OCI-LY7 (cell line): ENCODE measurements at regions not wholly inside any gene's neighbourhood (a gene's known extent, or its start where the extent isn't known, plus 50 kb on each side); places are given as distances from the start of the nearest gene placed in this dataset.
A peak's percentile ranks its signal among the peaks of the same experiment; 100 is the strongest.
"Not testable (repeated sequence)": the region's sequence is repeated elsewhere in the genome, so short reads cannot be mapped to it uniquely, and the experiment has no call there.

Experiments used
- BruUV-seq: library from RNA; stranded (reverse); fragments of 400-500 nt; replicated peaks from 2 replicates; lab custom pipeline; 2021; lab: Mats Ljungman, UMichigan
- CTCF ChIA-PET: fragments of 300-600 bp; sonication (Branson Sonifier 250); formaldehyde crosslinking; loops from one replicate; lab custom pipeline; 2022; ENCODE audit warnings: antibody characterized with exemption; ENCODE audit not compliant: unreplicated experiment; lab: Charles Lee
- POLR2A ChIA-PET: fragments of 300-600 bp; sonication (Branson Sonifier 250); formaldehyde crosslinking; loops from one replicate; lab custom pipeline; 2022; ENCODE audit warnings: antibody characterized with exemption; lab: Charles Lee
- DNase-seq: peaks from one replicate; pipeline ENCODE4 v3.0.0-alpha.2; 2015; ENCODE audit warnings: low spot score
- H2AFZ ChIP-seq: fragments of 200-600 bp; sonication (generic), shearing (Covaris generic); 2 replicates; pipeline ENCODE4 v1.6.1; 2014; ENCODE audit warnings: mild to moderate bottlenecking, antibody characterized with exemption, low read length, moderate library complexity
- H3K27ac ChIP-seq: fragments of 200-600 bp; sonication (generic); 2 replicates; pipeline ENCODE4 v1.5.1; 2014; ENCODE audit warnings: mixed run types, low read depth, mild to moderate bottlenecking, moderate library complexity, low read length, inconsistent platforms; ENCODE audit not compliant: poor library complexity, severe bottlenecking
- H3K36me3 ChIP-seq: fragments of 200-600 bp; sonication (generic); 2 replicates; pipeline ENCODE4 v1.6.1; 2014; ENCODE audit warnings: mild to moderate bottlenecking, antibody characterized with exemption, low read length, moderate library complexity, mixed read lengths; ENCODE audit not compliant: insufficient read depth
- H3K4me1 ChIP-seq: fragments of 200-600 bp; sonication (generic); 2 replicates; pipeline ENCODE4 v1.5.1; 2014; ENCODE audit warnings: mild to moderate bottlenecking, low read length; ENCODE audit not compliant: insufficient read depth, poor library complexity, severe bottlenecking
- H3K4me2 ChIP-seq: fragments of 200-600 bp; sonication (generic); 2 replicates; pipeline ENCODE4 v1.6.1; 2014; ENCODE audit warnings: mild to moderate bottlenecking, low read length
- H3K4me3 ChIP-seq: fragments of 200-600 bp; sonication (generic); 2 replicates; pipeline ENCODE4 v1.5.1; 2014; ENCODE audit warnings: mild to moderate bottlenecking, low read depth, low read length; ENCODE audit not compliant: poor library complexity, severe bottlenecking
- H3K79me2 ChIP-seq: fragments of 200-600 bp; sonication (generic); 2 replicates; pipeline ENCODE4 v1.6.1; 2016; ENCODE audit warnings: low read depth, mild to moderate bottlenecking, low read length, moderate library complexity, mixed read lengths; ENCODE audit not compliant: insufficient read depth
- H3K9me2 ChIP-seq: fragments of 200-600 bp; sonication (generic); 2 replicates; pipeline ENCODE4 v1.6.1; 2016; ENCODE audit warnings: mild to moderate bottlenecking, low read length, mixed read lengths; ENCODE audit not compliant: insufficient read depth
- H3K9me3 ChIP-seq: fragments of 200-600 bp; sonication (generic); 2 replicates; pipeline ENCODE4 v1.6.1; 2014; ENCODE audit warnings: mild to moderate bottlenecking, mixed run types, low read length, mixed read lengths
- H4K20me1 ChIP-seq: fragments of 200-600 bp; sonication (generic); 2 replicates; pipeline ENCODE4 v1.6.1; 2014; ENCODE audit warnings: mild to moderate bottlenecking, antibody characterized with exemption, low read length, moderate library complexity, mixed read lengths; ENCODE audit not compliant: insufficient read depth
- EZH2phosphoT487 ChIP-seq: fragments of 200-600 bp; sonication (generic); IDR thresholded peaks from 2 replicates; pipeline ENCODE4 v1.6.1; 2018; ENCODE audit warnings: low read depth, borderline replicate concordance, mild to moderate bottlenecking, mixed run types, antibody characterized with exemption, low read length, moderate library complexity, mixed read lengths
- intact Hi-C: fragments of 100-400 bp; cut with micrococcal nuclease; formaldehyde crosslinking; loops from one replicate; pipeline ENCODE4 v1.10.0; 2022; ENCODE audit not compliant: unreplicated experiment
- TF ChIP-seq, protein P1 (sequence below): fragments of 200-600 bp; sonication (generic); conservative IDR thresholded peaks from 2 replicates; pipeline ENCODE4 v1.5.1; 2014; ENCODE audit warnings: mild to moderate bottlenecking, antibody characterized with exemption, low read length, moderate library complexity, mixed read lengths

DNA sequence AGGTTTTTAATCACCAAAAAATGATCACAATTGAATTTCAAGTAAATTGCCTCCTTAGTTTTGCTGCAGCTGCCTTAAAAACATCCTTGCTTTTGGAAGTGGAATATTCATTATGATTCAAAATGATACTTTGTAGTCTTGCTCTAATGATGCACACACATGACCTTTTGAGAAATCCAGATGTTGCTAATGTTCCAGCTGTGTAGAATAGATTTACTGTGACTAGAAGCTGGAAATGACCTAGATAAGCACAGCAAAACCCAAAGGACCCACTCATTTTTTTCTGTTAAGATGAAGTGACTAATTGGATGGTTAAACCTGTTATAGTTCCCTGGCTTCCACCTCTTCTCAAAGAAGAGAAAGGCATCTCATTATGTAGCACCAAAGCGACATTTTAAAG, 64.6 kb upstream of the RALGPS2 start:
- Histone ChIP-seq H3K9me3 (no peaks in the 10 kb centered on the region), H3K27ac (peak overlapping the region; percentile 69), H3K4me2 (peak overlapping the region; percentile 67), H3K9me2 (no peaks in the 10 kb centered on the region), H3K79me2 (no peaks in the 10 kb centered on the region), H2AFZ (peak overlapping the region; percentile 59; the same call in 1 of the 2 replicates), H3K36me3 (no peaks in the 10 kb centered on the region), H3K4me1 (peaks cover 49% of the 10 kb centered on the region), H3K4me3 (peak overlapping the region; percentile 41), H4K20me1 (no peaks in the 10 kb centered on the region)
- DNase-seq = no peak
- BruUV-seq = no TSS peak
- intact Hi-C loops = loop anchor here (1.0 to 5.0 kb wide), 2 partner anchors 79 to 367 kb away; partner anchors contain the start of gene FAM20B
- POLR2A ChIA-PET = interaction anchor here (0.6 to 2.0 kb wide), 9 partner anchors 9 to 117 kb away, joined by 3 to 10 read pairs (median 3); partner anchors contain the start of gene RALGPS2
- no peak for TF ChIP-seq EZH2phosphoT487
- TF ChIP-seq, protein P1, sequence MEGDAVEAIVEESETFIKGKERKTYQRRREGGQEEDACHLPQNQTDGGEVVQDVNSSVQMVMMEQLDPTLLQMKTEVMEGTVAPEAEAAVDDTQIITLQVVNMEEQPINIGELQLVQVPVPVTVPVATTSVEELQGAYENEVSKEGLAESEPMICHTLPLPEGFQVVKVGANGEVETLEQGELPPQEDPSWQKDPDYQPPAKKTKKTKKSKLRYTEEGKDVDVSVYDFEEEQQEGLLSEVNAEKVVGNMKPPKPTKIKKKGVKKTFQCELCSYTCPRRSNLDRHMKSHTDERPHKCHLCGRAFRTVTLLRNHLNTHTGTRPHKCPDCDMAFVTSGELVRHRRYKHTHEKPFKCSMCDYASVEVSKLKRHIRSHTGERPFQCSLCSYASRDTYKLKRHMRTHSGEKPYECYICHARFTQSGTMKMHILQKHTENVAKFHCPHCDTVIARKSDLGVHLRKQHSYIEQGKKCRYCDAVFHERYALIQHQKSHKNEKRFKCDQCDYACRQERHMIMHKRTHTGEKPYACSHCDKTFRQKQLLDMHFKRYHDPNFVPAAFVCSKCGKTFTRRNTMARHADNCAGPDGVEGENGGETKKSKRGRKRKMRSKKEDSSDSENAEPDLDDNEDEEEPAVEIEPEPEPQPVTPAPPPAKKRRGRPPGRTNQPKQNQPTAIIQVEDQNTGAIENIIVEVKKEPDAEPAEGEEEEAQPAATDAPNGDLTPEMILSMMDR = no peak
- CTCF ChIA-PET = no interaction called here

DNA sequence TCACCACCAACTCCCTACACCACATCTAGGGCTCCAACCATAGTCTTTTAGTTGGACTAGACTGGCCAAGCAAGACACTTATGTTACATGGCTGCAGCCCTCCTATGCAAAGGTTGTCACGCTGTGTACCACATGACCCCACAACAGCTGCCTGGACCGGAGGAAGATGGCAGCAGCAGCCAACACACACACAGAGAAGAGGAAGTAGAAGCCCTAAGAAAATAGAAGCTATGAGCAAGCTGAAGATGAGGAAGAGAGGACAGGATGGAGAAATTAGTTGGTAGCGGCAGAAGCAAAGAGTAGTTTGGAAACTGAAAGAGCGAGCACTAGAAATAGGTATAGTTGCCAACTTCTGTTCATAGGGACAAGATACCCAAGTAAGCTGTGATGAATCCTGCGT, 60.8 kb upstream of the RALGPS2 start:
- Histone ChIP-seq H3K4me1 (peaks cover 68% of the 10 kb centered on the region), H3K79me2 (no peaks in the 10 kb centered on the region), H3K36me3 (no peaks in the 10 kb centered on the region), H3K9me3 (no peaks in the 10 kb centered on the region), H2AFZ (peak overlapping the region; percentile 98), H3K4me2 (peak overlapping the region; percentile 54), H3K27ac (peak overlapping the region; percentile 75), H3K4me3 (peak overlapping the region; percentile 15), H4K20me1 (no peaks in the 10 kb centered on the region), H3K9me2 (no peaks in the 10 kb centered on the region)
- intact Hi-C loops = loop anchor here (1.0 to 5.0 kb wide), 4 partner anchors 58 to 363 kb away; partner anchors contain the start of gene FAM20B
- CTCF ChIA-PET = interaction anchor here (0.6 to 1.3 kb wide), 4 partner anchors 12 to 62 kb away, joined by 3 to 4 read pairs (median 3); no protein-coding TSS in a partner anchor
- peak; percentile 85 for DNase-seq
- BruUV-seq = TSS peak; percentile 55
- POLR2A ChIA-PET = interaction anchor here (0.7 to 2.6 kb wide), 22 partner anchors 9 to 418 kb away, joined by 3 to 16 read pairs (median 4); partner anchors contain the start of gene TOR3A
- TF ChIP-seq, protein P1 = no peak
- TF ChIP-seq EZH2phosphoT487 = no peak

- Histone ChIP-seq H3K79me2 (no peaks in the 10 kb centered on the region), H3K9me2 (no peaks in the 10 kb centered on the region), H4K20me1 (no peaks in the 10 kb centered on the region), H3K36me3 (no peaks in the 10 kb centered on the region), H3K4me3 (no peak overlapping the region), H2AFZ (peak overlapping the region; percentile 35; the same call in 1 of the 2 replicates), H3K9me3 (no peaks in the 10 kb centered on the region), H3K4me1 (peaks cover 55% of the 10 kb centered on the region), H3K4me2 (no peak overlapping the region), H3K27ac (no peak overlapping the region)
- intact Hi-C loops = loop anchor here (2.0 kb wide), 1 partner anchor 61 kb away; no protein-coding TSS in a partner anchor
- no peak for DNase-seq
- BruUV-seq = no TSS peak
- CTCF ChIA-PET = no interaction called here
- TF ChIP-seq, protein P1 = no peak
- no peak for TF ChIP-seq EZH2phosphoT487
- POLR2A ChIA-PET = interaction anchor here (0.6 to 2.6 kb wide), 9 partner anchors 10 to 121 kb away, joined by 3 to 16 read pairs (median 3); no protein-coding TSS in a partner anchor
Observed at GRCh38 chr1:178665579-178665978, 59.5 kb upstream of the RALGPS2 start.

GRCh38 chr1:178666891-178667290, 58.2 kb upstream of the RALGPS2 start:
- BruUV-seq, H3K9me2 ChIP-seq, H3K36me3 ChIP-seq, CTCF ChIA-PET, DNase-seq, H3K27ac ChIP-seq, H3K9me3 ChIP-seq, H3K79me2 ChIP-seq, intact Hi-C loops, H4K20me1 ChIP-seq, H3K4me3 ChIP-seq: not testable (repeated sequence)
- peaks cover 50% of the 10 kb centered on the region for H3K4me1 ChIP-seq
- H2AFZ ChIP-seq = peak overlapping the region; percentile 37; the same call in 1 of the 2 replicates
- H3K4me2 ChIP-seq = 0 out of 2 replicates have a peak overlapping the region, but pooled peaks have one; percentile 7
- POLR2A ChIA-PET = interaction anchor here (1.8 to 2.0 kb wide), 2 partner anchors 11 kb away, joined by 5 to 8 read pairs; no protein-coding TSS in a partner anchor
